ENCODE measurements at regions not wholly inside any gene's neighbourhood (a gene's known extent, or its start where the extent isn't known, plus 50 kb on each side); places are given as distances from the start of the nearest gene placed in this dataset.
A peak's percentile ranks its signal among the peaks of the same experiment; 100 is the strongest.

DNA sequence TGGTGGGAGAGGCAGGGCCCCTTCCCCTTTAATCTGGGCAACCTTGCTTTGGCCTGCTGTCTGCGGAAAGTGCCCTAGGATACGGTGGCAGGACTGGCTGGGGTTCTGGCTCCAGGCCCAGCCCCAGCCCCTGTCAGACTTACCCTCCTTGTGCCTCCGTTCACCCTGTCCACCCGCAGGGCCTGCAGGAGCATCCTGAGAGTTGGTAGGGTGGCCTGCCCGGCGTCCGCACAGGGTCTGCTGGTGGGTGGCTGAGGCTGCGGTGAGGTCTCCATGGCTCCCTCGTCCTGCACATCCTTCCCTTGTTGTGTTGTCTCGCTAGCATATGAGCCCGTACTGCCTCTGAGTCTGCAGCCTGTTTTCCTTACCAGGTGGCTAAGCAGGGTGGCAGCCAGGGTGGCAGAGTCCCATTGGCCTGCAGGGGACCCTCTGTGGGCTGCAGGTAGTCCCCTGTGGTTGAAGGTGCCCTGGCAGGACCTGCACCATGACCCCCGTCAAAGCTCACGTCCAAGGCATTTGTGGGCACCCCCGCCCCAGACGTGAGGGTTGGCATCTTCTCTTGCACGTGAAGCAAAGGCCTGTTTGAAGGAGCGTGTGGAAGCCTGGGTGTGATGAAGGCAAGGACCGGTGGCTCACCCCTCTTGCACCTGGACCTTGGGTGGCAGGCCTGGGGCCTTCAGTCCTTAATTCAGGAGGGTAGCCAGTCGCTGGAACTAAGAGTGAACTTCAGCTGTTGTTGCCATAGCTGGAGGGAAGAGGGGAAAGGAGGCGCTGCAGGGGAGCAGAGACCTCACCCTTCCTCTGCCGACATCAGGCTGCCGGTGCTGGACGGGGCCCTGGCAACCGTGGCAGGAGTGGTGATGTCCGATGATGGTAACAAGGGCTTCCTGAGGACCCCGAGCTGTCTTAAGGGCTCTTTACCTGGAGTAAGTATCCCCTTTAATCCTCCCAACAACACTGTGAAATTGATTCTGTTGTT lies 293.7 kb downstream of the SEC14L1 start:
- H3K9me3 ChIP-seq (ENCODE audit: control insufficient read depth, insufficient read depth, low read depth, low read length): no peaks in the 10 kb centered on the region
- H3K36me3 ChIP-seq (ENCODE audit: control insufficient read depth, insufficient read depth, low read length): peaks cover 7% of the 10 kb centered on the region
- DNase-seq (ENCODE audit: low read depth in 2 of 2): no peak
- no peak overlapping the region for H3K4me3 ChIP-seq (replicated peaks in 1 of 4; ENCODE audit: control extremely low read depth in 1 of 4, insufficient read depth in 1 of 4, low read depth in 3 of 4, low read length in 4 of 4)
- H4K20me1 ChIP-seq (ENCODE audit: control insufficient read depth, extremely low read depth, insufficient read depth, low read length): peaks cover 2% of the 10 kb centered on the region
- TF ChIP-seq, protein P1, sequence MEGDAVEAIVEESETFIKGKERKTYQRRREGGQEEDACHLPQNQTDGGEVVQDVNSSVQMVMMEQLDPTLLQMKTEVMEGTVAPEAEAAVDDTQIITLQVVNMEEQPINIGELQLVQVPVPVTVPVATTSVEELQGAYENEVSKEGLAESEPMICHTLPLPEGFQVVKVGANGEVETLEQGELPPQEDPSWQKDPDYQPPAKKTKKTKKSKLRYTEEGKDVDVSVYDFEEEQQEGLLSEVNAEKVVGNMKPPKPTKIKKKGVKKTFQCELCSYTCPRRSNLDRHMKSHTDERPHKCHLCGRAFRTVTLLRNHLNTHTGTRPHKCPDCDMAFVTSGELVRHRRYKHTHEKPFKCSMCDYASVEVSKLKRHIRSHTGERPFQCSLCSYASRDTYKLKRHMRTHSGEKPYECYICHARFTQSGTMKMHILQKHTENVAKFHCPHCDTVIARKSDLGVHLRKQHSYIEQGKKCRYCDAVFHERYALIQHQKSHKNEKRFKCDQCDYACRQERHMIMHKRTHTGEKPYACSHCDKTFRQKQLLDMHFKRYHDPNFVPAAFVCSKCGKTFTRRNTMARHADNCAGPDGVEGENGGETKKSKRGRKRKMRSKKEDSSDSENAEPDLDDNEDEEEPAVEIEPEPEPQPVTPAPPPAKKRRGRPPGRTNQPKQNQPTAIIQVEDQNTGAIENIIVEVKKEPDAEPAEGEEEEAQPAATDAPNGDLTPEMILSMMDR (conservative IDR thresholded peaks at IDR 0.05 in 1 of 2, IDR thresholded peaks at IDR 0.05 in 1 of 2; ENCODE audit: low read depth in 1 of 2, low read length in 2 of 2): no peak
- no peak for TF ChIP-seq EZH2 (IDR thresholded peaks at IDR 0.05; ENCODE audit: low read length, missing control alignments)
- peaks cover 63% of the 10 kb centered on the region for H3K4me1 ChIP-seq (ENCODE audit: control insufficient read depth, extremely low read depth, insufficient read depth, low read length)
- H3K79me2 ChIP-seq (ENCODE audit: control insufficient read depth, insufficient read depth, low read length): peaks cover 94% of the 10 kb centered on the region
- peak overlapping the region; percentile 21 for H3K9ac ChIP-seq (ENCODE audit: insufficient read depth, low read length)
- H3K4me2 ChIP-seq (ENCODE audit: extremely low read depth, insufficient read depth, low read length): peak overlapping the region; percentile 79
- peak overlapping the region; percentile 40 for H3K27ac ChIP-seq (ENCODE audit: insufficient read depth, low read length)
- H2AFZ ChIP-seq (ENCODE audit: low read length): no peak overlapping the region
- no peaks in the 10 kb centered on the region for H3K27me3 ChIP-seq (ENCODE audit: control insufficient read depth, insufficient read depth, low read length)

DNA sequence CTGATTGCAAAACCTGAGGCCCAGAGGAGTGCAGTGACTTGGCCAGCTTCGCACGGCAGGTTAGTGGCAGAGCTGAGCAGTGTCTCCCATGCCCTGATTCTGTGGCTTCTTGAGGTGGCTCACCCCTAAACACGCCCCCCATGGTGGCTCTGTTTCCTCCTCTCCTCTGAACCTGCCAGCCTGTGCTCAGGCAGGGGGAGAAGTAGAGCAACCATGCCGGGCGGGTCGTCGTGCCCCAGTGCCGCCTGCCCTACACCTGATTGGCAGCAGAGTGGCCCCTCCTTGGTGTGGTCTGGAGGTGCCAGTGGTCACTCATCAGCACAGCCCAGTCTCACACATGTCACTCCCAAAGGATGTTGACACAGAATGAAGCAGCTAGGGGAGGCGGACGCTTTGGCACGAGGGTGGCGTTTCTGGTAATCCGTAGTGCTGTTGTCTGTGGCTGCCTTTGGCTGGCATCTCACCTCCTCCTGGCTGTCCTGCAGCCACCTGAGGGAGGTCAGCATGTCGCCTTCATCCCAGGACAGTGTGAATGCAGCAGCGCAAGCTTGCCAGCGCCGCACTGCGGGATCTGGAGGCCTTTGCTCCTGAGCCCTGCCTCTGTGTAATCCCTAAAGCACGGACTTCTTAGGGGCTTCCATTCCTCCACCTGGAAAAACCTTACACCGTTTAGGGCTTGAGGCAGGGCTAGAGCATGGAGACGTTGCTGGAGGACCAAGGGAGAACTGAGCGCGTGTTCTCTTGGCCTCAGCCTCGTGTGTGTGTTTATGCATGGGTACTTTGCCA lies 294.7 kb downstream of the SEC14L1 start:
- Histone ChIP-seq H3K4me2 (ENCODE audit: extremely low read depth, insufficient read depth, low read length) (peak overlapping the region; percentile 26), H2AFZ (ENCODE audit: low read length) (no peak overlapping the region), H3K4me3 (replicated peaks in 1 of 4; ENCODE audit: control extremely low read depth in 1 of 4, insufficient read depth in 1 of 4, low read depth in 3 of 4, low read length in 4 of 4) (no peak overlapping the region), H3K27me3 (ENCODE audit: control insufficient read depth, insufficient read depth, low read length) (no peaks in the 10 kb centered on the region), H4K20me1 (ENCODE audit: control insufficient read depth, extremely low read depth, insufficient read depth, low read length) (peaks cover 2% of the 10 kb centered on the region), H3K36me3 (ENCODE audit: control insufficient read depth, insufficient read depth, low read length) (peaks cover 7% of the 10 kb centered on the region), H3K9me3 (ENCODE audit: control insufficient read depth, insufficient read depth, low read depth, low read length) (no peaks in the 10 kb centered on the region), H3K9ac (ENCODE audit: insufficient read depth, low read length) (peak overlapping the region; percentile 14), H3K4me1 (ENCODE audit: control insufficient read depth, extremely low read depth, insufficient read depth, low read length) (peaks cover 61% of the 10 kb centered on the region), H3K27ac (ENCODE audit: insufficient read depth, low read length) (peak overlapping the region; percentile 46), H3K79me2 (ENCODE audit: control insufficient read depth, insufficient read depth, low read length) (peaks cover 95% of the 10 kb centered on the region)
- TF ChIP-seq EZH2 (IDR thresholded peaks at IDR 0.05; ENCODE audit: low read length, missing control alignments): no peak
- TF ChIP-seq, protein P1 (conservative IDR thresholded peaks at IDR 0.05 in 1 of 2, IDR thresholded peaks at IDR 0.05 in 1 of 2; ENCODE audit: low read depth in 1 of 2, low read length in 2 of 2): no peak
- DNase-seq (ENCODE audit: low read depth in 2 of 2): no peak

DNA sequence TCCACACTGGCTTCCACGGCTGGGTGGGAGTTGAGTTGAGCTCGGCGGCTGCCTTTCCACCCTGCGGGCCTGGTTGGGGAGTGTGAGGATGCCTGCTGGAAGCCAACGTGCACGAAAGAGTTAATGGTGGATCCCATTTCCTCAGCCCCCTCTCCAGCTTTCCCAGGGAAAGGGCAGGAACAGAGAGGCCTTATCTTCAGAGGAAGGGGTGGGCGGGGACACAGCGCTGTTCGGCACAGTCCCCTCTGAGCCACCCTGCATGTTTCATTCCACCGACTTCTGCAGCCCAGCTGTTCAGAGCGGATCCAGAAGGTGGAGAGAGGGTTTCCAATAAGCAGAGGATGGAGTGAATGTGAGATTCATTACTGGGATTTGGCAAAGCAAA lies 295.3 kb downstream of the SEC14L1 start:
- peaks cover 63% of the 10 kb centered on the region for H3K4me1 ChIP-seq (ENCODE audit: control insufficient read depth, extremely low read depth, insufficient read depth, low read length)
- H3K4me2 ChIP-seq (ENCODE audit: extremely low read depth, insufficient read depth, low read length): peak overlapping the region; percentile 26
- no peak overlapping the region for H2AFZ ChIP-seq (ENCODE audit: low read length)
- no peak overlapping the region for H3K4me3 ChIP-seq (replicated peaks in 1 of 4; ENCODE audit: control extremely low read depth in 1 of 4, insufficient read depth in 1 of 4, low read depth in 3 of 4, low read length in 4 of 4)
- peak overlapping the region; percentile 46 for H3K27ac ChIP-seq (ENCODE audit: insufficient read depth, low read length)
- H3K27me3 ChIP-seq (ENCODE audit: control insufficient read depth, insufficient read depth, low read length): no peaks in the 10 kb centered on the region
- H3K36me3 ChIP-seq (ENCODE audit: control insufficient read depth, insufficient read depth, low read length): peaks cover 7% of the 10 kb centered on the region
- no peaks in the 10 kb centered on the region for H3K9me3 ChIP-seq (ENCODE audit: control insufficient read depth, insufficient read depth, low read depth, low read length)
- peaks cover 96% of the 10 kb centered on the region for H3K79me2 ChIP-seq (ENCODE audit: control insufficient read depth, insufficient read depth, low read length)
- peaks cover 2% of the 10 kb centered on the region for H4K20me1 ChIP-seq (ENCODE audit: control insufficient read depth, extremely low read depth, insufficient read depth, low read length)
- TF ChIP-seq EZH2 (IDR thresholded peaks at IDR 0.05; ENCODE audit: low read length, missing control alignments): no peak
- TF ChIP-seq, protein P1 (conservative IDR thresholded peaks at IDR 0.05 in 1 of 2, IDR thresholded peaks at IDR 0.05 in 1 of 2; ENCODE audit: low read depth in 1 of 2, low read length in 2 of 2): no peak
- peak; percentile 55 to 74 for DNase-seq (ENCODE audit: low read depth in 2 of 2)
- peak overlapping the region; percentile 14 for H3K9ac ChIP-seq (ENCODE audit: insufficient read depth, low read length)
